ENCODE measurements at regions not wholly inside any gene's neighbourhood (a gene's known extent, or its start where the extent isn't known, plus 50 kb on each side); places are given as distances from the start of the nearest gene placed in this dataset.

- no peak for TF ChIP-seq SMAD1 (IDR thresholded peaks at IDR 0.05; ENCODE audit: low read depth, partially characterized antibody)
Observed at GRCh38 chr12:27178255-27178654, 65.8 kb upstream of the STK38L start (continued).

- no peaks in the 10 kb centered on the region for H3K36me3 ChIP-seq (ENCODE audit: control insufficient read depth in 2 of 2, insufficient read depth in 2 of 2, low read length in 1 of 2)
- intact Hi-C loops (cut with micrococcal nuclease; ENCODE audit: unreplicated experiment) (loop anchor here (2.0 to 5.0 kb wide), 2 partner anchors 36 to 43 kb away; no protein-coding TSS in a partner anchor), in situ Hi-C loops (cut with MboI) (no loop called here)
- SMC1A ChIA-PET (ENCODE audit: uncharacterized antibody, unreplicated experiment), result interaction anchor here (0.7 to 12.8 kb wide), 26 partner anchors 8 to 159 kb away, joined by 3 to 140 read pairs (median 16); partner anchors contain the start of gene STK38L
- H4K20me1 ChIP-seq (ENCODE audit: control insufficient read depth, insufficient read depth), result no peaks in the 10 kb centered on the region
- no peak for TF ChIP-seq CBX3 (IDR thresholded peaks at IDR 0.05; ENCODE audit: borderline replicate concordance, low read depth)
- 0 out of 2 replicates have a peak, but pooled peaks have one; percentile 17 for TF ChIP-seq RELB (IDR thresholded peaks at IDR 0.05; ENCODE audit: low read depth)
- TF ChIP-seq STAT1 (conservative IDR thresholded peaks at IDR 0.05), result 0 out of 2 replicates have a peak, but pooled peaks have one; percentile 41
- peak; percentile 23; the same call in 1 of the 2 replicates for TF ChIP-seq FOXM1 (IDR thresholded peaks at IDR 0.05; ENCODE audit: low read depth, low read length)
- peak; percentile 25; the same call in 1 of the 2 replicates for TF ChIP-seq ATF2 (IDR thresholded peaks at IDR 0.05; ENCODE audit: low read length)
- peak; percentile 62 for TF ChIP-seq JUNB (IDR thresholded peaks at IDR 0.05)
- TF ChIP-seq MEF2A (IDR thresholded peaks at IDR 0.05; ENCODE audit: insufficient read depth, low read depth, low read length), result no peak
- POLR2A ChIA-PET, result interaction anchor here (0.6 to 3.4 kb wide), 23 partner anchors 9 to 156 kb away, joined by 3 to 29 read pairs (median 5); partner anchors contain the start of gene STK38L
- BruUV-seq (replicated peaks), result no TSS peak
- no peaks in the 10 kb centered on the region for H3K27me3 ChIP-seq (replicated peaks in 1 of 2; ENCODE audit: control insufficient read depth in 2 of 2, insufficient read depth in 2 of 2, low read length in 1 of 2)
- peak overlapping the region; percentile 92 for H3K4me2 ChIP-seq (ENCODE audit: control insufficient read depth, insufficient read depth)
- WGBS (ENCODE audit: insufficient coverage, insufficient replicate concordance, low lambda C conversion rate, missing lambda C conversion rate), result 2% methylated on average over 2 of the region's 2 CpGs
- FAIRE-seq (no peak), DNase-seq (ENCODE audit: low read depth, low spot score) (no peak), ATAC-seq (peak; percentile 32)
- peak overlapping the region; percentile 94 for H3K27ac ChIP-seq (ENCODE audit: control insufficient read depth, insufficient read depth)
- H3K4me3 ChIP-seq, result peak overlapping the region; percentile 23
- CTCF ChIA-PET, result interaction anchor here (0.7 to 5.5 kb wide), 14 partner anchors 11 to 163 kb away, joined by 3 to 26 read pairs (median 5); no protein-coding TSS in a partner anchor
- no peaks in the 10 kb centered on the region for H3K9me3 ChIP-seq (replicated peaks; ENCODE audit: control insufficient read depth, insufficient read depth, low read length)
- peak overlapping the region; percentile 72 for H2AFZ ChIP-seq (ENCODE audit: control insufficient read depth, low read depth, low read length)
- RAD21 ChIA-PET (ENCODE audit: unreplicated experiment), result interaction anchor here (0.7 to 5.5 kb wide), 28 partner anchors 13 to 322 kb away, joined by 3 to 85 read pairs (median 10); partner anchors contain the start of genes STK38L and TM7SF3
- H3K79me2 ChIP-seq (ENCODE audit: control insufficient read depth, insufficient read depth, low read length), result no peaks in the 10 kb centered on the region
- H3K9ac ChIP-seq (ENCODE audit: control insufficient read depth, insufficient read depth, low read length), result peak overlapping the region; percentile 77
- H3K4me1 ChIP-seq (ENCODE audit: control insufficient read depth, insufficient read depth, low read length), result peaks cover 37% of the 10 kb centered on the region
Observed at GRCh38 chr12:27178723-27179399, 65.2 kb upstream of the STK38L start.

Data from GM12878 (cell line).